Midbrain (tissue), 1 donor: ENCODE measurements at regions not wholly inside any gene's neighbourhood (a gene's known extent, or its start where the extent isn't known, plus 50 kb on each side); places are given as distances from the start of the nearest gene placed in this dataset.

Experiments used
- DNase-seq: peaks from one replicate; lab custom pipeline; 2025; lab: John Stamatoyannopoulos, UW

- no peak for DNase-seq
Observed at GRCh38 chr3:70899816-70900215, 587.4 kb upstream of the MDFIC2 start.

- no peak for DNase-seq
Observed at GRCh38 chr3:70890020-70890394, 577.6 kb upstream of the MDFIC2 start.

DNA sequence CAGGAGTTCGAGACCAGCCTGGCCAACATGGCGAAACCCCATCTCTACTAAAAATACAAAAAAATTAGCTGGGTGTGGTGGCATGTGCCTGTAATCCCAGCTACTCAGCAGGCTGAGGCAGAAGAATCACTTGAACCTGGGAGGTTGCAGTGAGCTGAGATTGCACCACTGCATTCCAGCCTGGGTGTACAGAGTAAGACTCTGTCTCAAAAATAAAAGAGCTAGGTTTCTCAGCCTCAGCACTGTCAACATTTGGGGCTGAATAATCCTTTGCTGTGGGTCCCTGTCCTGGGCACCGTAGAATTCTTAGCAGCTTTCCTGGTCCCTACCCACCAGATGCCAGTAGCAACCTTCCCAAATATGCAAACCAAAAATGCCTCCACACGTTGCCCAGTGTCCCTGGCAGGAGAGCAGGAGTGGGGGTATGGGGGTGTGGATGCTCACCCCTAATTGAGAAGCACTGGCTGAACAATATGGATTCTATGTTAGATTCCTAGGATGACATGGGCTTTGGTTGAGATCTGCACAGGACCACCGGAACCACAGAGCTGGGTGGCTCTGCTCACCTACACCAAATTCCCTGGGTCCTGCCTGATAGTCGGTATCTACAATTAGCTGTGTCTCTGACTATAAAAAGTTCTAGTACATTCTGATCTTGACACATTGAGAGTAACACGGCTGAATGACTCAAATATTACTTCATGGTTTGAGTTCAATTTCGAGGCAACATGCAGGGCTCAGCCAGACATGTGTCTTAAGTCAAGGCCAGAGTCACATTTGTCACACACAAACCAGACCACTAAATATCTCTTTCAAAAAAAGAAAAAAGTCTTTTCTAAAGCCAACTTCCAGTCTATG, 577.0 kb upstream of the MDFIC2 start:
- no peak for DNase-seq

DNA sequence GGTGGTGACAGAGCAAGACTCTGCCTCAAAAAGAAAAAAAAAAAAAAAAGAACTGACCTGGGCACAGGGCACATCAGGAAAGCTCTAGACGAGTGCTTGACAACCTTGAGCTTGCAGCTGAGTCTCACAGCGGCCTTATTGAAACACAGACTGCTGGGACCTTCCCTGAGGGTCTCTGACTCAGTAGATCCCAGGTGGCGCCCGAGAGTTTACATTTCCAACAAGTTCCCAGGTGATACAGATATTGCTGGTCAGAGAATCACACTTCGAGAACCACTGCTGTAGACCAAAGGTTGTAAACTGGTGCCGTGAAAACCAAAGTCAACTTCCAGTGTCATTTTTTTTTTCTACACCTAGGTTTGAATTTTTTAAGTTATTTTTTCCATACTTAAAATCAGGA, 573.2 kb upstream of the MDFIC2 start:
- DNase-seq, result no peak

DNA sequence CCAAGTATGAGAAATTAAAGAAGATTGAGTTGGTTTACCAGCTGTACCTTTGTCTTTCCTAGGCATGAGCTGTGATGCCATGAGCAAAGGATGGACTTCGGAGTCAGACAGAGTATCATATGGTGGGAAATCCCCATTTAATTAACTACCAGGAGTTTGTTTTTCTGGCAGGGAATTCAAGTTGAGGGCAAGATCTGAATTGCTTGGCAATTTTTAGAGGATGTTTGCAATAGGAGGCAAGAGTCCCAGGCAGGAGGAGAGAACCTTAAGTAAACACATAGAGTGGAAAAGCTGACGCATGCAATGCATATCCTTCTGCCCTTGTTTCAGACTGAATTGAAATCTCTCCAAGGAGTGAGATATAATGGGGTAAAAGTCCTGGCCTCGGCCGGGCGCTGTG, 569.7 kb upstream of the MDFIC2 start:
- no peak for DNase-seq

DNA sequence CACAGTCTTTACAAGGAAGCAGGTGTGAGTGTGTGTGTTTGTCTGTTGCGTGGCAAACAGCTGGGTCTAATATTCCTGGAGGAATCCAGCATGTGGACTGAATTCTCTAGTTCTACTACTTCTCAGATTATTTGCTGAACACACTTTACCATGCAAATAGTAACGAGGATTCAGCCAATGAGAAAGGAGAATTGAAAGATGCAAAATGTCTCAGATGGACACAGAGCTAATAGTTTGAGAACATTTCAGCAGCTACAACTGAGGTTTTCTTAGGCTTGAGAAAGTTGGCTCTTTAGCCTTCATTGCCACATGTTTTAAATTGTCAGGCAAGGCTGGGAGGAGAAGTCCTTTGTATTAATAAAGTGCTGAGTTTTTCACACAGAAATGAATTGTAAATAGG, 568.0 kb upstream of the MDFIC2 start:
- DNase-seq, result no peak

DNA sequence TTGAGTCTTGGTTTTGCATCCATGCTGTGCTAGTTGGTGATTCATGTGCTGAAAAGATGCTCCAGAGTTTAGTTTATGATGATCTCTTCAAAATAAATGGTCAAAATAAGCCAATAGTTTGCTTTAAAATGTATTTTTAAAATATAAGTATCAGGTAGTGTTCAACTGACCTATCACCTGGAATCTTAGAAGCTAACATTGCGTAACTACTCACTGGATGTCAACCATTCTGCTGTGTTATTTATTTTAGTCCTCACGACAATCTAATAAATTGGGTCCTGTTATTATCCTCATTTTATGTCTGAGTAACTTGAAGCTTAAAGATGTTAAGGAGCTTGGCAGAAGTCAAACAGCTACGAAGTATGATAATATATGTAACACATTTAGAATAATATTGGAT, 563.7 kb upstream of the MDFIC2 start:
- DNase-seq, result no peak

- DNase-seq, result no peak
Observed at GRCh38 chr3:70874196-70874595, 561.8 kb upstream of the MDFIC2 start.

DNA sequence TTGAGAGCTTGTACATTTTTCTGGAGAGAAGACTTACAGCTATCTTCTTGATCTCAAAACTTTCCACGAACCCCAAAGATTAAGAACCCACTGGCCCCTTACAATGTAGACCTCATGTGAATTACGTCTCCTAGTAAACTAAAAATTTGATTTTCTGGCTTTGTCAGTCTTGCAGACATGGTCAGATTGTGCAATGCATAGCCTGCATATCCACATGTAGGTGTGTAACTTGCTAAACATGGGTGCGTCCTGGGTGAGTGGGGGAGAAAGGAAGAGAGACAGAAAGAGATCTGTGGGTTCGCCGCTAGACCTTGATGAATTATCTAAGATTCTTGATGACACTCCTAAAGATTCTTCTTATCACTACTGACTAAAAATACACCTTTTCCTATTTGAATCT, 561.2 kb upstream of the MDFIC2 start:
- no peak for DNase-seq

DNA sequence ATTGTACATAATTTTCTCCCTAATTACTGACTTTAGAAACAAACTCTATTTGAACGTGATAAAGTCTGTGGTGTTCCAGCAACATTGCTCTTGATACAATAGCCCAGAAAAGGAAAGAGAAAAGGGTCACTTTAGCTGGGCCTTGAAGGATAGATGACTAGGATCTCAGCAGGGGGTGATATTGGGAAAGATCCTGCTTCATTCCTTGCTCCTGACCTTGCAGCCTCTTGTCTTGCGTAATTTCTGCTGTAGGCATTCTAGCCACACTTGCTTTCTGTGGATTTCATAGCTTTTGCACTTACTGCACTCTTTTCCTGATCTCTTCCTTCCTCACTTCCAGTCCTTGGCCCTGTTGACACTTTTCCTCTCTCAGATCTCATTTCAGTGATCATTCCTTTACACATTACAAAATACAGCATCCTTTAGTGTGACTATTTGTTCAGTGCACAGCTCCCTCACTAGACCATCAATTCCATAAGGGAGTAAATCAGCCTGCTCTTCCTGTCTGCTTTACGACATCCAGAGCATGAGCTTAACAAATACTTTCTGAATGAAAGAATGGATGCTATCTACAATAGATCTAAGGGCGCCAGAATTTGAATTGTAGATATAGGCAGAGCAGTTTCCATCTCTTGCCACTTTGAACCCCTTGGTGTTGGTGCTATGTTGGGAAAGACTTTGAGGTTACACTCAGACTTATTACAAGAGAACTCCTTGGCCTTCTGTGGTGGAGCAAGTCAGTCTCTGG, 559.6 kb upstream of the MDFIC2 start:
- no peak for DNase-seq

DNA sequence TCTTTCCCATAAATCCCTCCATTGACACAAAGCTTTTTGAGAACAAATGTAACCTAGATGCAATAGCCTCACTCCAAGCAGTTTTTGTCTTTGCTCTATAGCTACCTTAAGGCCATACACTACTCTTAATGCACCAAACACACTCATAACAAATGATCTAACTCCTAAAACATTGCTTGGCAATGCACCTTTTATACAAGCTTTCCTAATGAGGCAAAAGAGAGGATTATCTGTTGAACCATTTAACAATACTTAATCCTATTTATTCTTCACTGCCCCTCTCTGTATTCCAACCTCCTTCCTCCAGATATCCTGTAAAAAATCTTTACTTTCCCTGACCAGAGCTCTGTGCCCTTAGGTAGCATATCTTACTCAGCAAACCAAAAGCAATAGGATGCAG, 558.1 kb upstream of the MDFIC2 start:
- no peak for DNase-seq

GRCh38 chr3:70868561-70868960, 556.1 kb upstream of the MDFIC2 start:
- DNase-seq, result no peak

DNA sequence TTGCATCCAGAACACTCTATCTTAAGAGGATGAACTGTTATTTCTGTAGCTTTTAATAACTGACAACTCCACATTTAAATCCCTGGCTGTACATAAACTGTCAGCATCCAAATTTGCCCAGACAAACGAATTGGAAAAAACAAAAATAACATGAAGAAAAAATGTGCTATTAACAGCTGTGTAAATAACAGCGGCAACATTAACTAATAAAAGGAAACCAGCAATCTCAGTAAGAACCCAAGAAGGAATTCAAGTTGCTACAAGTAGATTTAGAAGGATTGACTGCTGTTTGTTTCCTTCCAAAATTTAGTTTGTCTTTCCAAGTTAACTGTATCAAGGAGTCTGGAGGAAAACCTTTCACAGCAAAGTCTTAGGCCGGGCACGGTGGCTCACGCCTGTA, 550.6 kb upstream of the MDFIC2 start:
- no peak for DNase-seq

DNA sequence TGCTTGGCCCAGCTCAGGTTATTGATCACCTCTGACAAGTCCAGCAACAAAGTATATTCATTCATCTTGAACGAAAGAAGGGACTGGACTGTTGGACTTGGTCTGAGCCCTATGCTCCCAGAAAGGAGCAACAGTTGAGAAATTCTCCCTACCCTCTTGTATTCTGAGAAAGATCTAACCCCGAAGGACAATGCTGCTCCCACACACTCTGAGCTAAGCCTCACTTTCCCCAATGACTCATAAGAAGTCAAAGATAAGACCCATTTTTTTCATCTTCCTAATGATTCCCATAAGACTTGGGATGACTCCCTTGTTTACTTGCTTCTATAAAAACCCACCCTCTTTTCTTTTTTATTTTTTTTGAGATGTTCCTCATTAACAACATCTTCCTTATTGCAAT, 549.4 kb upstream of the MDFIC2 start:
- DNase-seq, result no peak

GRCh38 chr3:70861234-70861633, 548.8 kb upstream of the MDFIC2 start:
- no peak for DNase-seq

GRCh38 chr3:70857916-70858315, 545.5 kb upstream of the MDFIC2 start:
- no peak for DNase-seq

DNA sequence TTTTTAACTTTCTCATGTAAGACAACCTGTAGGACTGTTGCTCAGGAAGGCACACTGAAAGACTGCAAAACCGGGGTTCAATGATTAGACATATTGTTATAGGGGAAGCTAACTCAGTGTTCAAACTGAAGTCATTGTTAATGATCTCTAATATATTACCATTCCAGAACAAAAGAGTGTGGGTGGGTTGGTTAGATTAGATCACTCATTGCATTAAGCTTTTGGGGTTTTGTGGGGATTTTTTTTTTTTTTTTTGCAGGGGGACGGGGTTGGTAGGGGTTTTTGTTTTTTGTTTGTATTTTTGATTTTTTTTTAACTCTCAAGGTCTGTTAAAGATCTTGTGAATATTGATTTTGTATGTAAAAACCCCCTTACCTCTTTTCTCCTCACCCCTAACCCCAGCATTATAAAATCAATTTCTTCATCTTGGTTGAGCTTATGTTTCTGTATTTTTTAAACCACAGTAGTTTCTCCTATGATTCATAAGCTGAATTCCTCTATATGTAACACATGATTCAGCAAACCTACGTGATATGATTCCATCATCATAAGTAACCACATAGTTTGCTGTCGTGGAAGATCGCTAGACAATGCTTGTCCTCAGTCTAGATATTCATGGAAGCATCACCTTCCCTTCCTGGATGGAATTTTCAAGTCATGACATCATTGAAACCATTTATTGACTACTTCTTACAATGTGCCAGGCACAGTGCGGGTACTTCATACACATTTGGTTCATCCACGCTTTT, 544.1 kb upstream of the MDFIC2 start:
- no peak for DNase-seq

GRCh38 chr3:70855149-70855548, 542.7 kb upstream of the MDFIC2 start:
- DNase-seq, result no peak

DNA sequence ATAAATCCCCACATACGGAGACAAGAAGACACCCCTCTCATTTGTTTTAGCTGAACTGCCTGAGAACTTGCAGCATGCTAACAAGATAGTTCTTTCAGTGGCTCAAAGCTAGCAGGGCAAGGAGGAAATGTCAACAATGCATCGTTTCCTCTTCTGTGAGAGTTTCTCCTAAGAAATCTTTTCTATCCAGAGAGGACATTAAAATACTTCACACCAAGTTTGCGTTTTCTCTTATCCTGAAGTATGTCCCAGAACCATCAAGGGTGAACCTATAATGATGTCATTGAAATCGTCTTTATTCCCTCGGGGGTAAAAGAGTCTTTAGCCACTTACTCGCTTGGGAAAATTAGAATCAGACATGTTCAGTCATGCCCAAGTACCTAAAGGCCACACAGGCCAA, 541.7 kb upstream of the MDFIC2 start:
- no peak for DNase-seq

- DNase-seq, result no peak
Observed at GRCh38 chr3:70853161-70853944, 540.9 kb upstream of the MDFIC2 start.

- DNase-seq, result no peak
Observed at GRCh38 chr3:70849911-70850699, 537.7 kb upstream of the MDFIC2 start.
